ENCODE measurements at regions not wholly inside any gene's neighbourhood (a gene's known extent, or its start where the extent isn't known, plus 50 kb on each side); places are given as distances from the start of the nearest gene placed in this dataset.

GRCh38 chr6:11469684-11470083, 67.9 kb upstream of the TMEM170B start:
- TF ChIP-seq, protein P1, sequence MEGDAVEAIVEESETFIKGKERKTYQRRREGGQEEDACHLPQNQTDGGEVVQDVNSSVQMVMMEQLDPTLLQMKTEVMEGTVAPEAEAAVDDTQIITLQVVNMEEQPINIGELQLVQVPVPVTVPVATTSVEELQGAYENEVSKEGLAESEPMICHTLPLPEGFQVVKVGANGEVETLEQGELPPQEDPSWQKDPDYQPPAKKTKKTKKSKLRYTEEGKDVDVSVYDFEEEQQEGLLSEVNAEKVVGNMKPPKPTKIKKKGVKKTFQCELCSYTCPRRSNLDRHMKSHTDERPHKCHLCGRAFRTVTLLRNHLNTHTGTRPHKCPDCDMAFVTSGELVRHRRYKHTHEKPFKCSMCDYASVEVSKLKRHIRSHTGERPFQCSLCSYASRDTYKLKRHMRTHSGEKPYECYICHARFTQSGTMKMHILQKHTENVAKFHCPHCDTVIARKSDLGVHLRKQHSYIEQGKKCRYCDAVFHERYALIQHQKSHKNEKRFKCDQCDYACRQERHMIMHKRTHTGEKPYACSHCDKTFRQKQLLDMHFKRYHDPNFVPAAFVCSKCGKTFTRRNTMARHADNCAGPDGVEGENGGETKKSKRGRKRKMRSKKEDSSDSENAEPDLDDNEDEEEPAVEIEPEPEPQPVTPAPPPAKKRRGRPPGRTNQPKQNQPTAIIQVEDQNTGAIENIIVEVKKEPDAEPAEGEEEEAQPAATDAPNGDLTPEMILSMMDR (IDR thresholded peaks at IDR 0.05), result no peak
- TF ChIP-seq POLR2AphosphoS5 (IDR thresholded peaks at IDR 0.05) (no peak), POLR2A (IDR thresholded peaks at IDR 0.05) (no peak), EP300 (IDR thresholded peaks at IDR 0.05) (no peak)
